HUES48 (cell line): ENCODE measurements at regions not wholly inside any gene's neighbourhood (a gene's known extent, or its start where the extent isn't known, plus 50 kb on each side); places are given as distances from the start of the nearest gene placed in this dataset.

Experiments used
- H3K27ac ChIP-seq: one replicate; pipeline ENCODE4 v1.7.0; 2013; ENCODE audit warnings: low read depth, low read length, inconsistent platforms
- H3K27me3 ChIP-seq: 2 replicates; pipeline ENCODE4 v1.6.1; 2013; ENCODE audit warnings: mild to moderate bottlenecking, low read length; ENCODE audit not compliant: control insufficient read depth, insufficient read depth
- H3K36me3 ChIP-seq: 2 replicates; pipeline ENCODE4 v1.6.1; 2013; ENCODE audit warnings: low read length; ENCODE audit not compliant: control insufficient read depth, insufficient read depth
- H3K4me1 ChIP-seq: 2 replicates; pipeline ENCODE4 v1.6.1; 2013; ENCODE audit warnings: mild to moderate bottlenecking, low read length; ENCODE audit not compliant: control insufficient read depth, insufficient read depth
- H3K4me3 ChIP-seq: 2 replicates; pipeline ENCODE4 v1.5.1; 2013; ENCODE audit warnings: mild to moderate bottlenecking, low read depth, low read length
- H3K9ac ChIP-seq: 2 replicates; pipeline ENCODE4 v1.6.1; 2013; ENCODE audit warnings: mild to moderate bottlenecking, low read depth, low read length, moderate library complexity
- H3K9me3 ChIP-seq: 2 replicates; pipeline ENCODE4 v1.6.1; 2013; ENCODE audit warnings: low read length; ENCODE audit not compliant: control insufficient read depth, insufficient read depth

DNA sequence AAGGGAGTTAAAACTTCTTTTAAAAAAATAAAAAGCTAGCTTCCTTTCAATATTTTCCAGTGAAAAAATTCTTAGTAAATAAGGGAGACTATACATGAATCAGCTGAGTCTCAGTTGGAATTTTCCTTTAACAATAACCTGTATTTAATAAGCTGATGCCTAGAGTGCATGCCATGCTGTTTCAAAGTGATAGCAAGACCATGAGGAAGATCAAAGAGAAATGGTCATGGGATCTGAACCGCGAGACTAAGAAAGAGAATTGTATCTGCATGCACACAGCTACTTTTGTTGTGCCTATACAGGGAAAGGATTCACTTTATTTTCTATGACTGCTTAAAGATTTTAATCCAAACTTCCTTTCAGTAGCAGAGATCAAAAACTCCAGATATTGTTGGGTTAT is 2217.0 kb downstream of the MAT2B start:
- H3K4me3 ChIP-seq = no peak overlapping the region

DNA sequence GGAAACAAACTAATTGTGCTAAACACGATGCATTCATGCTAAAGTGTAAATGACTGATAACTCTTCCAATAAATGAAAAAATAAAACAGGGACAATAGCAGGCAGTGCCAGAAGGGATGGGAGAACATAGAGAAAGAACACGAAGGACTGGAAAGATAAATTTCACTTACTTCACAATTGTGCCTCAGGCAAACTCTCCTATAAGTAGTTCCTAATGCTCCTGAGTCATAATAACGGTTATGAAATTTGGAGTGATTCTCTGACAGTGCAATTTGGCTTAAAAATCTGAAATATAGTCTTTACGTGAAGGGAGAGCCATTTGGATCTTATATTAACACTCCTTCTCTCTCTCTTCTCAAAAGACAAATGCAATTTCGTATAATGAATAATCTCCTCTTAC is 2218.5 kb downstream of the MAT2B start:
- no peaks in the 10 kb centered on the region for H3K36me3 ChIP-seq
- no peaks in the 10 kb centered on the region for H3K9me3 ChIP-seq
- no peak overlapping the region for H3K9ac ChIP-seq
- no peak overlapping the region for H3K4me3 ChIP-seq
- no peaks in the 10 kb centered on the region for H3K27me3 ChIP-seq
- peaks cover 4% of the 10 kb centered on the region for H3K4me1 ChIP-seq
- H3K27ac ChIP-seq = no peak overlapping the region

More for the DNA sequence above, 2217.0 kb downstream of the MAT2B start:
- Histone ChIP-seq H3K27me3 (no peaks in the 10 kb centered on the region), H3K4me1 (peaks cover 4% of the 10 kb centered on the region), H3K36me3 (no peaks in the 10 kb centered on the region), H3K9me3 (no peaks in the 10 kb centered on the region), H3K27ac (no peak overlapping the region), H3K9ac (no peak overlapping the region)

DNA sequence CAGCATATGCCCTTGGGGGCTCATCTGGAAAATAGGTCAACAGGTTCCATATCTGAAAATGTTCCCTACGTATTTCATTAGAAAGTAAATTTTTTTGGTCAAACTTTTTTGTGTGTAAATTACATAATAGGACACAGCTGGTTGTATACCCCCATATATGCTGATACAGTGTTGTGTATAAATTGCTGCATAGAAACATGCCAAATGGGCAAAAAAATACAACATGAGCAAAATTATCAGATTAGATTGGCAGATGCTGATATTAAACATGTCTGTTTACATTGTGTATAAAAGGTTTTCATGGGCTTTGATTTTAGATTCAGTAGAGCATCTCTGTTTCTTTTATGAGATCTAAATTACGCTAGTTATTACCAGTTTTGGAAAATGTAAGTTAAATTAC is 2223.0 kb downstream of the MAT2B start:
- H3K36me3 ChIP-seq = no peaks in the 10 kb centered on the region
- H3K4me3 ChIP-seq = no peak overlapping the region
- no peak overlapping the region for H3K27ac ChIP-seq
- no peaks in the 10 kb centered on the region for H3K9me3 ChIP-seq
- H3K4me1 ChIP-seq = no peaks in the 10 kb centered on the region
- no peak overlapping the region for H3K9ac ChIP-seq
- no peaks in the 10 kb centered on the region for H3K27me3 ChIP-seq

DNA sequence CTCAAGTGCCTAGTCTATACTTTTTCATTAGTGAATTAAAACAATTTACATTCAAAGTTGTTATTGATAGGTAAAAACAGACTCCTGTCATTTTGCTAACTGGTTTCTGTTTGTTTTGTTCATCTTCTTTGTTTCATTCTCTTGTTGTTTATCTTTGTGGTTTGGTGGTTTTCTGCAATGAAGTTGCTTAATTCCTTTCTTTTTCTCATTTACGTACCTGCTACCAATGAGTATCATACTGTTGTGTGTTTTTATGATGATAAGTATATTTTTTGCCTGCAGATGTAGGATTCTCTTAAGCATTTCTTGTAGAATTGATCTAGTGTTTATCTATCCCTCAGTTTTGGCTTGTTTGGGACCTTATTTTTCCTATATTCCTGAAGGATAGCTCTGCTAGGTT is 2230.0 kb downstream of the MAT2B start:
- no peak overlapping the region for H3K4me3 ChIP-seq
- H3K9me3 ChIP-seq = no peaks in the 10 kb centered on the region
- H3K9ac ChIP-seq = no peak overlapping the region
- H3K27ac ChIP-seq = no peak overlapping the region
- H3K27me3 ChIP-seq = no peaks in the 10 kb centered on the region
- H3K4me1 ChIP-seq = no peaks in the 10 kb centered on the region
- H3K36me3 ChIP-seq = no peaks in the 10 kb centered on the region

DNA sequence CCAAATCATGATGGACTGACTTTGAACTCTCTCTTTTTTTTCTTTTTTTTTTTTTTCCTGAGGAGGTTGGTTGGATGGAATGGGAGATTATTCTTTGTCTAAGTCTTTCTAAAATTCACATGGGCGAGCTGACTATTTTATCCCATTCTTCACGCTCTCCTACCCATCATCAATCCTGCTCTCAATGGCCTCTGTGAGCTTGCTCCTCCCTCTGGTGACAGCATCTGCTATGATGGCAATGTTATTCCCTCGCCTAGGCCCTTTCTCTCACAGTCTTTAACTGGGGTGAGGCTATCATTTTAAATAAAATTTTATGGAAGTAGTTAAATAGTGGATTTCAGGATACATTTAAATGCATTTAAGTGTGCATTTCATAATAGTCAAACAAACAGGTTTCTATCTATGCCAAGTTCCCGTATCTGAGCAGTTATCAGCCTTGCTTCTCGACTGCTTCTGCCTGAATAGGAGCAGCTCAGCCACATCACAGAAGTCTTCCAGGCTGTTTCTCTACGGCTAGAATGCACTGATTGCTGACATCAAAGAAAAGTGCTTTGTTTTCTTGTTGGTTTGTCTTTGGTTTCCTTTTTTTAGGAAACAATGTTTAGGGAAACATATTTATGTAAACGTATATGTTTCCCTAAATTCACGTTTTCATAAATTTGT is 2233.8 kb downstream of the MAT2B start:
- no peak overlapping the region for H3K4me3 ChIP-seq
- H3K27me3 ChIP-seq = no peaks in the 10 kb centered on the region
- H3K4me1 ChIP-seq = no peaks in the 10 kb centered on the region
- H3K27ac ChIP-seq = no peak overlapping the region
- H3K36me3 ChIP-seq = no peaks in the 10 kb centered on the region
- no peak overlapping the region for H3K9ac ChIP-seq
- H3K9me3 ChIP-seq = no peaks in the 10 kb centered on the region

DNA sequence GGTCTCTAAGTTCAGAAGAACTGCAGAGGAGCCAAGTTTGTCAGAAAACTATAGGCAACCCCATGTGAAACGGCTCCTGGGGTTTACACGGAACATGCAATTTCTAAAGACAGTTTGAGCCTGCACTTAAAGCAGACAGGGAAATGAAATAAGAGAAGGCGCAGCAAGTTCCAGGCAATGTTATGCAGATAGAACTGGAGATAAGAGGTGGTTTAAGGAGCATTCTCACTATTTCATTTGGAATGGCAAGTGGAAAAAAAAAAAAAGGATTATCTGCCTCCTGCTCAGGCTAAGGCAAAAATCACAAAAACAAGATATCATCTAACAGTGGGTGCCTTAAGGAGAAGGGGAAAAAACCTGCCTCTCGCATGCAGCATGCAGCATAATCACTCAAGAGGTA is 2252.4 kb downstream of the MAT2B start:
- peaks cover 10% of the 10 kb centered on the region for H3K4me1 ChIP-seq
- no peak overlapping the region for H3K9ac ChIP-seq
- no peaks in the 10 kb centered on the region for H3K27me3 ChIP-seq
- H3K4me3 ChIP-seq = no peak overlapping the region
- no peaks in the 10 kb centered on the region for H3K36me3 ChIP-seq
- H3K27ac ChIP-seq = no peak overlapping the region
- no peaks in the 10 kb centered on the region for H3K9me3 ChIP-seq

DNA sequence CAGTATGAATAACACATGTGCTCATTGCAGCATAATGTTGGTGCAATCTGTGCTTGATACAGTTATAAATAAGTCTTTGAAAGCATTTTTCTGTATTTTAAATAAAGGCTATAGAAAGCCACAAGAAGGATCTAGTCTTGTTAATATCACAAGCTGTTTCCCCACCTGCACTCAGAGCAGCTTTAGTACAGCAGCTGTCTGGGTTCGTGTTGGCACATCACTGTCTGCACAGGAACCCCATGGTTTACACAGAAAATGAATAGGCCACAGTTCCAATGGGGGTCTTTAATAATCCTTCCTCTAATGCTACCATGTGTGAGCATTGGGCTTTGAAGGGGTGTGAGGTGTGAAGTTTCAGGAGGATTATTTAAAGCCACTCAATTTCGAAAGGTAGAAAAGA is 2269.7 kb downstream of the MAT2B start:
- H3K9ac ChIP-seq = no peak overlapping the region
- no peaks in the 10 kb centered on the region for H3K27me3 ChIP-seq
- no peaks in the 10 kb centered on the region for H3K9me3 ChIP-seq
- no peaks in the 10 kb centered on the region for H3K4me1 ChIP-seq
- H3K4me3 ChIP-seq = no peak overlapping the region
- no peaks in the 10 kb centered on the region for H3K36me3 ChIP-seq
- H3K27ac ChIP-seq = no peak overlapping the region

DNA sequence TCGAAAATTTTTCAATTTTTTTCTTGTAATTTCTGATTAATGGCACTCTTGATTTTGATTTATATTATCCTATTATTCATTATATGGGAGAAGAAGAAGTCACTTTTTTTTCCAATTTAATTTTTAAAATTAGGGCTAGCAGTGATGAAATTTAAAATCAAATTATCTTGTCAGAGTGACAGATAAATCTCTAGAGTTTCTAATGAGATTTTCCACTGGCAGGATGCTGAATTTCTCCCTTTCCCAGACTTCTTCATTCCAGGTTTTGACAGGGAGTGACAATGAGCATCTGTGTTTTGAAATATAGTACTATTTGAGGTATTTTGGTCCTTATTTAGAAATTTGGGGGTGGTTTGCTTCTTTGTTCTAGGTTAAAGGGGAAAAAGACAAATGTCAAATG is 2274.1 kb downstream of the MAT2B start:
- no peaks in the 10 kb centered on the region for H3K4me1 ChIP-seq
- H3K9ac ChIP-seq = no peak overlapping the region
- no peaks in the 10 kb centered on the region for H3K9me3 ChIP-seq
- no peak overlapping the region for H3K27ac ChIP-seq
- no peaks in the 10 kb centered on the region for H3K27me3 ChIP-seq
- no peaks in the 10 kb centered on the region for H3K36me3 ChIP-seq
- no peak overlapping the region for H3K4me3 ChIP-seq

DNA sequence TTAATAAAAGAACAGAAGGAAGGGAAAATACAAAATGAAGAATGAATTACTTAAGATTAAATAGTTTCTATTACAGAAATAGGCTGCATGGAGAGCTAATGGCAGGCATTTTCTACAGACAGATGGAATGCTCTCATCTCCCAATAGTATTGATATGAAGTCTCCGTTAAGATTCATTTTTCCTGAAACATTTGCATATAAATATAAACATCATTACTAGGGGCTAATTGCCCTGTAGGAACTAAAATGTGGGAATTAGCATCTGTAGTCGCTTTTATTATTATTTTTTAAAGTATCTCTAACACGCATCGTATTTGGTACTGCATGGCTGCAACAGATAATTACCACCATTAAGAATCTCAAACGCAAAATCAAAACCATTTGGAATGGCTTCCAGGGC is 2275.5 kb downstream of the MAT2B start:
- H3K4me3 ChIP-seq = no peak overlapping the region
- H3K9ac ChIP-seq = no peak overlapping the region
- H3K4me1 ChIP-seq = no peaks in the 10 kb centered on the region
- no peak overlapping the region for H3K27ac ChIP-seq
- H3K27me3 ChIP-seq = no peaks in the 10 kb centered on the region
- H3K9me3 ChIP-seq = no peaks in the 10 kb centered on the region
- no peaks in the 10 kb centered on the region for H3K36me3 ChIP-seq

DNA sequence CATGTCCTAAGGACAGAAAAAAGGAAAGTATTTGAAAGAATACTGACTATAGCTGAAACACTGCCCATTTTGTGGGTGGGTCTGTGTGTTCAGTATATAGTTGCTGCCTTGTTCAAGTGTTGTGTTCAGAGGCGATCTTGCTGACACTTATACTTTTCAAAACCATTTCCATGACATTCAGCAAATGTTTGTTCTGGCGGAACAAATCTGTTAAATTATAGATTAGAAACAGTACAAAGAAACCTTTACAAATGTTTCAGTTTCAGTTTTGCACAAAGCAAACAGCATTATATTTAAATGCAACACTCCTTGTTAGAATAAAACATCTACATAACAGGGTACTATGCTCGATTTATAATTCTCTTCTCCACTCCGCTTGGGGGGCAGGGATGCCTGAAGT is 2276.3 kb downstream of the MAT2B start:
- H3K27ac ChIP-seq = no peak overlapping the region

DNA sequence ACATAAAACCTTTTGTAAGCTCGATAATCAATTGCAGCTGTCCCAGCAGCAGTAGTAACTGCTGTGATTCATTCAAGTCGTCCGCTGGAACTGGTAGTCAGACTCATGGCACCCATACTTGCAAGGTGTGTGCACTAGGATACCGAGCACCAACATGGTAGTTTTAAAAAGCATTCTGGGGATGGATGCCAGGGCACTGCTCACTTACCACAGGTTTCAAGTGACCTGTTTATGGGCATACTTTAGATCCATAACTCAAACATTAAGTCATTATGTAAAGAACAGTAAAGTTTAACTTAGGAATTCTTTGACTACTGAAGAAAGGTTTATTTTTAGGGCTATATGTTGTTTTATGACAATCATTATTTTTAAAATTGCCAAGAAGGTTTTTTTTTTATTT is 2277.6 kb downstream of the MAT2B start:
- Histone ChIP-seq H3K27me3 (no peaks in the 10 kb centered on the region), H3K27ac (no peak overlapping the region), H3K9ac (no peak overlapping the region), H3K4me3 (no peak overlapping the region), H3K4me1 (no peaks in the 10 kb centered on the region), H3K9me3 (no peaks in the 10 kb centered on the region), H3K36me3 (no peaks in the 10 kb centered on the region)

More for the DNA sequence above, 2276.3 kb downstream of the MAT2B start:
- Histone ChIP-seq H3K9ac (no peak overlapping the region), H3K27me3 (no peaks in the 10 kb centered on the region), H3K4me3 (no peak overlapping the region), H3K36me3 (no peaks in the 10 kb centered on the region), H3K9me3 (no peaks in the 10 kb centered on the region), H3K4me1 (no peaks in the 10 kb centered on the region)

DNA sequence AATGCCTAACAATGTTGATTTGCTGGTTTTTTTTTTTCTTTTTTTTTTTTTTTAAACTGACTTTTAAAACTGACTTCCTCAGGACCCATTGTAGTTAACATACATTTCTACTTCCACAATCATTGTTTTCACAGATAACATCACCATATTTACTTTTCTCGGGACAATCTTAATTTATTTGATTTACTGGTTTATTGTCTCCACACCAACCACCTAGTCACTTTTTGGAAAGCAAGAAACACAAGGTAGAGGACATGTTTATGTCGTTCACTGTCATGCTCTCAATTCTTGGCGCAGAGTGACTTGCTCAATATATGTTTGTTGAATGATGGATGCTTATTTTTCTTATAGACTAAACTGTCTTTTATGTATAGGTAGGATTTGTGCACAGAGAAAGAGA is 2280.7 kb downstream of the MAT2B start:
- no peak overlapping the region for H3K27ac ChIP-seq
- H3K36me3 ChIP-seq = no peaks in the 10 kb centered on the region
- H3K9me3 ChIP-seq = no peaks in the 10 kb centered on the region
- H3K27me3 ChIP-seq = no peaks in the 10 kb centered on the region
- H3K4me1 ChIP-seq = no peaks in the 10 kb centered on the region
- no peak overlapping the region for H3K4me3 ChIP-seq
- H3K9ac ChIP-seq = no peak overlapping the region
